Chondrocyte (in vitro differentiated cells): ENCODE measurements at regions not wholly inside any gene's neighbourhood (a gene's known extent, or its start where the extent isn't known, plus 50 kb on each side); places are given as distances from the start of the nearest gene placed in this dataset.

Experiments used
- DNase-seq: peaks from one replicate; pipeline ENCODE4 v3.0.0; 2021; ENCODE audit warnings: mixed read lengths, low spot score
- H3K27ac Mint-ChIP-seq: one replicate; pipeline ENCODE4 v1.8.0; 2021; ENCODE audit warnings: mild to moderate bottlenecking, moderate library complexity, mixed read lengths; ENCODE audit not compliant: unreplicated experiment
- H3K27me3 Mint-ChIP-seq: 2 replicates; pipeline ENCODE4 v1.8.0; 2021; ENCODE audit warnings: low read depth, mixed read lengths
- H3K36me3 Mint-ChIP-seq: 2 replicates; pipeline ENCODE4 v1.8.0; 2021; ENCODE audit warnings: low read depth, mixed read lengths
- H3K4me1 Mint-ChIP-seq: 2 replicates; pipeline ENCODE4 v1.8.0; 2021; ENCODE audit warnings: low read depth, mild to moderate bottlenecking, mixed read lengths
- H3K4me3 Mint-ChIP-seq: one replicate; pipeline ENCODE4 v1.8.0; 2021; ENCODE audit warnings: mild to moderate bottlenecking, moderate library complexity, mixed read lengths; ENCODE audit not compliant: unreplicated experiment
- H3K9me3 Mint-ChIP-seq: 2 replicates; pipeline ENCODE4 v1.8.0; 2021; ENCODE audit warnings: low read depth, mixed read lengths
- CTCF ChIP-seq: fragments of 200-600 bp; sonication (generic); IDR thresholded peaks from 2 replicates; pipeline ENCODE4 v1.5.0; 2021; ENCODE audit warnings: antibody characterized with exemption, mild to moderate bottlenecking, moderate library complexity

GRCh38 chr3:163809540-163809993 lies 1268.7 kb downstream of the SI start:
- Mint-ChIP-seq H3K36me3 (no peaks in the 10 kb centered on the region), H3K27ac (no peak overlapping the region), H3K4me1 (peaks cover 3% of the 10 kb centered on the region), H3K27me3 (no peaks in the 10 kb centered on the region), H3K4me3 (no peak overlapping the region), H3K9me3 (peaks cover 3% of the 10 kb centered on the region)
- no peak for TF ChIP-seq CTCF
- no peak for DNase-seq

- no peak for DNase-seq
- TF ChIP-seq CTCF: no peak
- no peaks in the 10 kb centered on the region for H3K4me1 Mint-ChIP-seq
- H3K9me3 Mint-ChIP-seq: peaks cover 4% of the 10 kb centered on the region
- H3K27ac Mint-ChIP-seq: no peak overlapping the region
- no peak overlapping the region for H3K4me3 Mint-ChIP-seq
- H3K27me3 Mint-ChIP-seq: peaks cover 9% of the 10 kb centered on the region
- H3K36me3 Mint-ChIP-seq: peaks cover 2% of the 10 kb centered on the region
These were observed 1291.9 kb downstream of the SI start for GRCh38 chr3:163786416-163786815.

GRCh38 chr3:163785693-163786092 lies 1292.6 kb downstream of the SI start:
- H3K9me3 Mint-ChIP-seq: peaks cover 9% of the 10 kb centered on the region
- TF ChIP-seq CTCF: peak; percentile 52

GRCh38 chr3:163779396-163780344 lies 1298.6 kb downstream of the SI start:
- Mint-ChIP-seq H3K27me3 (no peaks in the 10 kb centered on the region), H3K4me3 (no peak overlapping the region), H3K9me3 (peaks cover 12% of the 10 kb centered on the region), H3K36me3 (no peaks in the 10 kb centered on the region), H3K27ac (no peak overlapping the region), H3K4me1 (peaks cover 9% of the 10 kb centered on the region)
- no peak for TF ChIP-seq CTCF
- DNase-seq: no peak

More at GRCh38 chr3:163785693-163786092, 1292.6 kb downstream of the SI start:
- Mint-ChIP-seq H3K4me3 (no peak overlapping the region), H3K36me3 (peaks cover 2% of the 10 kb centered on the region), H3K27ac (no peak overlapping the region), H3K27me3 (peaks cover 9% of the 10 kb centered on the region), H3K4me1 (no peaks in the 10 kb centered on the region)
- DNase-seq: no peak

GRCh38 chr3:163776743-163777142 lies 1301.6 kb downstream of the SI start:
- Mint-ChIP-seq H3K36me3 (no peaks in the 10 kb centered on the region), H3K4me1 (peaks cover 9% of the 10 kb centered on the region), H3K4me3 (no peak overlapping the region), H3K27ac (no peak overlapping the region), H3K9me3 (peaks cover 18% of the 10 kb centered on the region), H3K27me3 (no peaks in the 10 kb centered on the region)
- DNase-seq: no peak
- TF ChIP-seq CTCF: no peak
